Stimulated activated effector memory CD8-positive, alpha-beta T cell treated with anti-CD3 and anti-CD28 coated beads, Interleukin-12 subunit alpha, Interleukin-12 subunit beta, amount 100 ng/mL, for 72 hours (primary cell): ENCODE measurements at regions not wholly inside any gene's neighbourhood (a gene's known extent, or its start where the extent isn't known, plus 50 kb on each side); places are given as distances from the start of the nearest gene placed in this dataset.

Experiments
- ATAC-seq: fragments of 150-1000 bp; cut with Tn5 transposase; 2 replicates; pipeline ENCODE4 v1.10.0; 2021
- DNase-seq, 2 donors: peaks; one replicate each; pipeline ENCODE4 v3.0.0; 2021 to 2022; ENCODE audit warnings: low spot score in 2 of 2
- H3K27ac Mint-ChIP-seq: one replicate; pipeline ENCODE4 v1.8.0; 2022; ENCODE audit warnings: mild to moderate bottlenecking, mixed read lengths
- H3K36me3 Mint-ChIP-seq: one replicate; pipeline ENCODE4 v1.8.0; 2022; ENCODE audit warnings: mild to moderate bottlenecking, mixed read lengths
- H3K4me1 Mint-ChIP-seq: one replicate; pipeline ENCODE4 v1.8.0; 2022; ENCODE audit warnings: mixed read lengths
- H3K4me3 Mint-ChIP-seq: one replicate; pipeline ENCODE4 v1.8.0; 2022; ENCODE audit warnings: mild to moderate bottlenecking, mixed read lengths
- H3K9me3 Mint-ChIP-seq: one replicate; pipeline ENCODE4 v1.8.0; 2022; ENCODE audit warnings: mixed read lengths

GRCh38 chrX:39931529-39932282, 166.1 kb downstream of the BCOR start:
- DNase-seq (no peak), ATAC-seq (no peak)
- Mint-ChIP-seq H3K4me1 (no peaks in the 10 kb centered on the region), H3K36me3 (no peaks in the 10 kb centered on the region), H3K27ac (no peak overlapping the region), H3K9me3 (no peaks in the 10 kb centered on the region), H3K4me3 (no peak overlapping the region)

- no peak for DNase-seq
- no peak for ATAC-seq
- Mint-ChIP-seq H3K9me3 (no peaks in the 10 kb centered on the region), H3K27ac (no peak overlapping the region), H3K4me1 (peaks cover 6% of the 10 kb centered on the region), H3K36me3 (no peaks in the 10 kb centered on the region), H3K4me3 (no peak overlapping the region)
Measured at GRCh38 chrX:39935411-39936064, 162.2 kb downstream of the BCOR start.

- peak; percentile 66 for ATAC-seq
- Mint-ChIP-seq H3K27ac (peak overlapping the region; percentile 76), H3K9me3 (no peaks in the 10 kb centered on the region), H3K36me3 (no peaks in the 10 kb centered on the region), H3K4me1 (peaks cover 6% of the 10 kb centered on the region), H3K4me3 (peak overlapping the region; percentile 66)
- peak in 1 of 2 donors; percentile 50 for DNase-seq
Measured at GRCh38 chrX:39936886-39937770, 160.6 kb downstream of the BCOR start.

- H3K9me3 Mint-ChIP-seq, result peaks cover under 1% of the 10 kb centered on the region
- peaks cover 6% of the 10 kb centered on the region for H3K4me1 Mint-ChIP-seq
- ATAC-seq, result no peak
- no peaks in the 10 kb centered on the region for H3K36me3 Mint-ChIP-seq
- H3K27ac Mint-ChIP-seq, result no peak overlapping the region
- no peak overlapping the region for H3K4me3 Mint-ChIP-seq
- DNase-seq, result no peak
Measured at GRCh38 chrX:39938466-39938865, 159.3 kb downstream of the BCOR start.

GRCh38 chrX:39939678-39940077, 158.1 kb downstream of the BCOR start:
- no peak overlapping the region for H3K4me3 Mint-ChIP-seq
- DNase-seq (no peak), ATAC-seq (no peak)
- H3K4me1 Mint-ChIP-seq, result peaks cover 6% of the 10 kb centered on the region
- no peak overlapping the region for H3K27ac Mint-ChIP-seq
- peaks cover 3% of the 10 kb centered on the region for H3K9me3 Mint-ChIP-seq
- no peaks in the 10 kb centered on the region for H3K36me3 Mint-ChIP-seq

- DNase-seq, result no peak
Measured at GRCh38 chrX:39941332-39941920, 156.3 kb downstream of the BCOR start.

GRCh38 chrX:39944416-39944815, 153.3 kb downstream of the BCOR start:
- Mint-ChIP-seq H3K36me3 (no peaks in the 10 kb centered on the region), H3K27ac (no peak overlapping the region), H3K4me3 (no peak overlapping the region), H3K4me1 (peaks cover 9% of the 10 kb centered on the region), H3K9me3 (peaks cover 3% of the 10 kb centered on the region)
- ATAC-seq (no peak), DNase-seq (no peak)

More at GRCh38 chrX:39941332-39941920, 156.3 kb downstream of the BCOR start:
- no peaks in the 10 kb centered on the region for H3K36me3 Mint-ChIP-seq
- H3K4me3 Mint-ChIP-seq, result no peak overlapping the region
- peak overlapping the region; percentile 17 for H3K27ac Mint-ChIP-seq
- ATAC-seq, result no peak
- peaks cover 3% of the 10 kb centered on the region for H3K9me3 Mint-ChIP-seq
- H3K4me1 Mint-ChIP-seq, result peaks cover 6% of the 10 kb centered on the region

- H3K4me3 Mint-ChIP-seq, result no peak overlapping the region
- H3K36me3 Mint-ChIP-seq, result no peaks in the 10 kb centered on the region
- H3K4me1 Mint-ChIP-seq, result peaks cover 9% of the 10 kb centered on the region
- DNase-seq (no peak), ATAC-seq (no peak)
- H3K27ac Mint-ChIP-seq, result no peak overlapping the region
- H3K9me3 Mint-ChIP-seq, result peaks cover 3% of the 10 kb centered on the region
Measured at GRCh38 chrX:39945709-39946108, 152.0 kb downstream of the BCOR start.

- peaks cover 9% of the 10 kb centered on the region for H3K4me1 Mint-ChIP-seq
- peaks cover 3% of the 10 kb centered on the region for H3K9me3 Mint-ChIP-seq
- ATAC-seq (no peak), DNase-seq (no peak)
- no peaks in the 10 kb centered on the region for H3K36me3 Mint-ChIP-seq
- H3K27ac Mint-ChIP-seq, result no peak overlapping the region
- H3K4me3 Mint-ChIP-seq, result no peak overlapping the region
Measured at GRCh38 chrX:39946822-39947221, 150.9 kb downstream of the BCOR start.

- H3K4me3 Mint-ChIP-seq, result no peak overlapping the region
- DNase-seq (no peak), ATAC-seq (no peak)
- H3K27ac Mint-ChIP-seq, result no peak overlapping the region
- H3K9me3 Mint-ChIP-seq, result peaks cover under 1% of the 10 kb centered on the region
- H3K36me3 Mint-ChIP-seq, result no peaks in the 10 kb centered on the region
- H3K4me1 Mint-ChIP-seq, result peaks cover 9% of the 10 kb centered on the region
Measured at GRCh38 chrX:39948582-39948981, 149.2 kb downstream of the BCOR start.

- no peak overlapping the region for H3K27ac Mint-ChIP-seq
- DNase-seq (no peak), ATAC-seq (no peak)
- no peak overlapping the region for H3K4me3 Mint-ChIP-seq
- H3K9me3 Mint-ChIP-seq, result no peaks in the 10 kb centered on the region
- H3K4me1 Mint-ChIP-seq, result peaks cover 11% of the 10 kb centered on the region
- H3K36me3 Mint-ChIP-seq, result no peaks in the 10 kb centered on the region
Measured at GRCh38 chrX:39950018-39950688, 147.6 kb downstream of the BCOR start.

GRCh38 chrX:39952989-39953388, 144.8 kb downstream of the BCOR start:
- H3K4me3 Mint-ChIP-seq, result no peak overlapping the region
- H3K36me3 Mint-ChIP-seq, result no peaks in the 10 kb centered on the region
- DNase-seq (no peak), ATAC-seq (no peak)
- H3K9me3 Mint-ChIP-seq, result no peaks in the 10 kb centered on the region
- H3K4me1 Mint-ChIP-seq, result peaks cover 4% of the 10 kb centered on the region
- no peak overlapping the region for H3K27ac Mint-ChIP-seq

- ATAC-seq (no peak), DNase-seq (no peak)
- H3K27ac Mint-ChIP-seq, result no peak overlapping the region
- H3K4me1 Mint-ChIP-seq, result peaks cover 4% of the 10 kb centered on the region
- H3K36me3 Mint-ChIP-seq, result no peaks in the 10 kb centered on the region
- H3K4me3 Mint-ChIP-seq, result no peak overlapping the region
- H3K9me3 Mint-ChIP-seq, result no peaks in the 10 kb centered on the region
Measured at GRCh38 chrX:39953879-39954278, 143.9 kb downstream of the BCOR start.

- no peak for ATAC-seq
- H3K27ac Mint-ChIP-seq, result no peak overlapping the region
- H3K36me3 Mint-ChIP-seq, result no peaks in the 10 kb centered on the region
Measured at GRCh38 chrX:39954851-39955250, 142.9 kb downstream of the BCOR start.

GRCh38 chrX:39955625-39956024, 142.1 kb downstream of the BCOR start:
- H3K36me3 Mint-ChIP-seq, result no peaks in the 10 kb centered on the region
- peaks cover 4% of the 10 kb centered on the region for H3K4me1 Mint-ChIP-seq
- ATAC-seq (no peak), DNase-seq (no peak)
- no peaks in the 10 kb centered on the region for H3K9me3 Mint-ChIP-seq
- H3K4me3 Mint-ChIP-seq, result no peak overlapping the region
- no peak overlapping the region for H3K27ac Mint-ChIP-seq

More at GRCh38 chrX:39954851-39955250, 142.9 kb downstream of the BCOR start:
- no peak overlapping the region for H3K4me3 Mint-ChIP-seq
- no peak for DNase-seq
- H3K9me3 Mint-ChIP-seq, result no peaks in the 10 kb centered on the region
- H3K4me1 Mint-ChIP-seq, result peaks cover 4% of the 10 kb centered on the region
